OCI-LY7 (cell line): ENCODE measurements at regions not wholly inside any gene's neighbourhood (a gene's known extent, or its start where the extent isn't known, plus 50 kb on each side); places are given as distances from the start of the nearest gene placed in this dataset.
"Not testable (repeated sequence)": the region's sequence is repeated elsewhere in the genome, so short reads cannot be mapped to it uniquely, and the experiment has no call there.

Source experiments
- EZH2phosphoT487 ChIP-seq: fragments of 200-600 bp; sonication (generic); IDR thresholded peaks from 2 replicates; pipeline ENCODE4 v1.6.1; 2018; ENCODE audit warnings: low read depth, borderline replicate concordance, mild to moderate bottlenecking, mixed run types, antibody characterized with exemption, low read length, moderate library complexity, mixed read lengths
- TF ChIP-seq, protein P1 (sequence below): fragments of 200-600 bp; sonication (generic); conservative IDR thresholded peaks from 2 replicates; pipeline ENCODE4 v1.5.1; 2014; ENCODE audit warnings: mild to moderate bottlenecking, antibody characterized with exemption, low read length, moderate library complexity, mixed read lengths

DNA sequence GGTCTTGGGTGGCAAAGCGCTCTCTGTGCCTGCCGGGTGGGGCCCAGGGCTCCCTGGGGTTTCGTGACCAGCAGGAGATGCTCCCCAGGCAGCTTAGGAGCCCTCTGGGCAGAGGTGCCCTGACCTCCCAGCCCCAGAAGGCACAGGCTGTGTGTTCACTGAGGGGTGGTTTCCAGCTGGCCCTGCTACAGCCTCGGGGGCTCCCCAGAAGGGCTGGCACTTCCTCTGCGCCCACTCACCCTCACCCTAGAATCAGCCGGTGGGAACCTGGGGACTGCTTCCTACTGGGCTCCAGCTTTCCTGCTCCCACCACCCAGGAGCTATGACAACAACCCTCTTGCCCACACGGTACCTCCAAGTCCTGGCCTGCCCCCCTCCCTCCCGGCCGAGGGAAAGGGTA is 4363.2 kb upstream of the TPTE start:
- TF ChIP-seq, protein P1, sequence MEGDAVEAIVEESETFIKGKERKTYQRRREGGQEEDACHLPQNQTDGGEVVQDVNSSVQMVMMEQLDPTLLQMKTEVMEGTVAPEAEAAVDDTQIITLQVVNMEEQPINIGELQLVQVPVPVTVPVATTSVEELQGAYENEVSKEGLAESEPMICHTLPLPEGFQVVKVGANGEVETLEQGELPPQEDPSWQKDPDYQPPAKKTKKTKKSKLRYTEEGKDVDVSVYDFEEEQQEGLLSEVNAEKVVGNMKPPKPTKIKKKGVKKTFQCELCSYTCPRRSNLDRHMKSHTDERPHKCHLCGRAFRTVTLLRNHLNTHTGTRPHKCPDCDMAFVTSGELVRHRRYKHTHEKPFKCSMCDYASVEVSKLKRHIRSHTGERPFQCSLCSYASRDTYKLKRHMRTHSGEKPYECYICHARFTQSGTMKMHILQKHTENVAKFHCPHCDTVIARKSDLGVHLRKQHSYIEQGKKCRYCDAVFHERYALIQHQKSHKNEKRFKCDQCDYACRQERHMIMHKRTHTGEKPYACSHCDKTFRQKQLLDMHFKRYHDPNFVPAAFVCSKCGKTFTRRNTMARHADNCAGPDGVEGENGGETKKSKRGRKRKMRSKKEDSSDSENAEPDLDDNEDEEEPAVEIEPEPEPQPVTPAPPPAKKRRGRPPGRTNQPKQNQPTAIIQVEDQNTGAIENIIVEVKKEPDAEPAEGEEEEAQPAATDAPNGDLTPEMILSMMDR = not testable (repeated sequence)
- not testable (repeated sequence) for TF ChIP-seq EZH2phosphoT487
